ENCODE measurements at regions not wholly inside any gene's neighbourhood (a gene's known extent, or its start where the extent isn't known, plus 50 kb on each side); places are given as distances from the start of the nearest gene placed in this dataset.

DNA sequence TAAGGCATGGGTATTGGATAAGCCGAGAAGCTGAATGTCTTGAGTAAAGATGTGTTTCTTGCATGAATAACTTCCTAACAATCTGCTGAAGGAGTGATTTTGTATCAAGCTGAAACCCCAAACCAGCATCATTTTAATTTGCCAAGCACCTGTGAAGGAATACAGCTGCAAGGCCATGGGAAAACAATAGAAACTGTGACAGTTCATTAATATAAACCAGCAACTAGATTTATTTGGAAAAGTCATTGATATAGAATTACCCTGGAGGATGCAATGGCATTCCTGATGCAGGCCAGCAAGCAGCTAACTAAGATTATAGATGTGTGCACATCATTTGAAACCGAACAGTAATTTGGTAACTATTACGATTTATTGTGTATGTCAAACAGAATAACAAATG, 155.7 kb upstream of the TCF4 start:
- H3K9me3 ChIP-seq, result no peaks in the 10 kb centered on the region
- no peaks in the 10 kb centered on the region for H3K27me3 ChIP-seq
- DNase-seq, result no peak
- 84 to 86% methylated on average over 3 of the region's 3 CpGs for WGBS, 2 donors
- H3K36me3 ChIP-seq (ENCODE audit: low read depth, missing control alignments), result no peaks in the 10 kb centered on the region
- intact Hi-C loops (cut with DNase I; ENCODE audit: low total_unique reads), result no loop called here
- no peak overlapping the region for H3K4me3 ChIP-seq
- no peak for TF ChIP-seq POLR2A (IDR thresholded peaks at IDR 0.05)
- TF ChIP-seq, protein P1, sequence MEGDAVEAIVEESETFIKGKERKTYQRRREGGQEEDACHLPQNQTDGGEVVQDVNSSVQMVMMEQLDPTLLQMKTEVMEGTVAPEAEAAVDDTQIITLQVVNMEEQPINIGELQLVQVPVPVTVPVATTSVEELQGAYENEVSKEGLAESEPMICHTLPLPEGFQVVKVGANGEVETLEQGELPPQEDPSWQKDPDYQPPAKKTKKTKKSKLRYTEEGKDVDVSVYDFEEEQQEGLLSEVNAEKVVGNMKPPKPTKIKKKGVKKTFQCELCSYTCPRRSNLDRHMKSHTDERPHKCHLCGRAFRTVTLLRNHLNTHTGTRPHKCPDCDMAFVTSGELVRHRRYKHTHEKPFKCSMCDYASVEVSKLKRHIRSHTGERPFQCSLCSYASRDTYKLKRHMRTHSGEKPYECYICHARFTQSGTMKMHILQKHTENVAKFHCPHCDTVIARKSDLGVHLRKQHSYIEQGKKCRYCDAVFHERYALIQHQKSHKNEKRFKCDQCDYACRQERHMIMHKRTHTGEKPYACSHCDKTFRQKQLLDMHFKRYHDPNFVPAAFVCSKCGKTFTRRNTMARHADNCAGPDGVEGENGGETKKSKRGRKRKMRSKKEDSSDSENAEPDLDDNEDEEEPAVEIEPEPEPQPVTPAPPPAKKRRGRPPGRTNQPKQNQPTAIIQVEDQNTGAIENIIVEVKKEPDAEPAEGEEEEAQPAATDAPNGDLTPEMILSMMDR (IDR thresholded peaks at IDR 0.05), result no peak
- H3K27ac ChIP-seq, result no peak overlapping the region
- H3K4me1 ChIP-seq, result no peaks in the 10 kb centered on the region

DNA sequence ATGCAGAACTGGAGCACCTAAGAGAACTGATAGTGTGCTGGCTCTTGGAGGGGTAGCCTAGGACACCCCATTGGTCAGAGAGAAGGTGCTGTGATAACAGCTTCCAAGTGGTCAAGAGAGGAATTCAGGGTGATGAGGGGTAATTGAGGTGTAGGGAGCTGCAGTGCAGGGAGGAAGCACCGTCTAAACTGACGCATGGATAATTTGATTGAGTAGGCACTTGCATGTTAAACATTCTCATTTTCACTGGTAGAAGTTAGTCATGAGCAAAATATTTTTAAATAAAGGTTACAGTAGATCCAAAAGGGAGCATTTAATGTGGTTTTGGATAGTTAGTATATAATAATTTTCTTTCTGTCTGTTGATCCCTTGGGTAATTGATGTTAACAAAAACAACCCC, 155.1 kb upstream of the TCF4 start:
- TF ChIP-seq, protein P1 (IDR thresholded peaks at IDR 0.05), result no peak
- TF ChIP-seq POLR2A (IDR thresholded peaks at IDR 0.05), result no peak
- Histone ChIP-seq H3K27ac (no peak overlapping the region), H3K27me3 (no peaks in the 10 kb centered on the region), H3K4me1 (no peaks in the 10 kb centered on the region), H3K4me3 (no peak overlapping the region), H3K9me3 (no peaks in the 10 kb centered on the region), H3K36me3 (ENCODE audit: low read depth, missing control alignments) (no peaks in the 10 kb centered on the region)
- intact Hi-C loops (cut with DNase I; ENCODE audit: low total_unique reads), result no loop called here
- no peak for DNase-seq
- 86 to 87% methylated on average over 2 of the region's 2 CpGs for WGBS, 2 donors

DNA sequence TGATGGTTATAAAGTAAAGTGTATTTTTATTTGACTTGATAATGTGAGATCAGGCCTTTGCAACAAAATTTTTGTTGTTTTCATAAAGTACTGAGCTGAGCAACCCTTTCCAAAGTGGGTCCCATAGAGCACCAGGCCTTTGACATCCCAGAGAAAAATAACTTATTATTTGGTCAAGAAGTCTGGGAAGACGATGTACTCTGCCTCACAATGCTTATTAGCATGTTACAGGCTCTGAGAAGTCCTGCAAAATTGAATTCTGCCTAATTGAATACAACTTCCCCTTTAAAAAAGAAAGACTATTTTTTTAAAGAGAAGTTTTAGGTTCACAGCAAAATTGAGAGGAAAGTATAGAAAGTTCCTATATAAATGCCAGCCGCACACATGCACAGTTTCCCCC, 151.5 kb upstream of the TCF4 start:
- H3K36me3 ChIP-seq (ENCODE audit: low read depth, missing control alignments), result no peaks in the 10 kb centered on the region
- H3K9me3 ChIP-seq, result no peaks in the 10 kb centered on the region
- H3K27ac ChIP-seq, result no peak overlapping the region
- H3K27me3 ChIP-seq, result no peaks in the 10 kb centered on the region
- no peak for DNase-seq
- intact Hi-C loops (cut with DNase I; ENCODE audit: low total_unique reads), result no loop called here
- TF ChIP-seq, protein P1 (IDR thresholded peaks at IDR 0.05), result no peak
- TF ChIP-seq POLR2A (IDR thresholded peaks at IDR 0.05), result no peak
- 41% methylated on average over 2 of the region's 2 CpGs for WGBS, 2 donors
- no peak overlapping the region for H3K4me3 ChIP-seq
- no peaks in the 10 kb centered on the region for H3K4me1 ChIP-seq

DNA sequence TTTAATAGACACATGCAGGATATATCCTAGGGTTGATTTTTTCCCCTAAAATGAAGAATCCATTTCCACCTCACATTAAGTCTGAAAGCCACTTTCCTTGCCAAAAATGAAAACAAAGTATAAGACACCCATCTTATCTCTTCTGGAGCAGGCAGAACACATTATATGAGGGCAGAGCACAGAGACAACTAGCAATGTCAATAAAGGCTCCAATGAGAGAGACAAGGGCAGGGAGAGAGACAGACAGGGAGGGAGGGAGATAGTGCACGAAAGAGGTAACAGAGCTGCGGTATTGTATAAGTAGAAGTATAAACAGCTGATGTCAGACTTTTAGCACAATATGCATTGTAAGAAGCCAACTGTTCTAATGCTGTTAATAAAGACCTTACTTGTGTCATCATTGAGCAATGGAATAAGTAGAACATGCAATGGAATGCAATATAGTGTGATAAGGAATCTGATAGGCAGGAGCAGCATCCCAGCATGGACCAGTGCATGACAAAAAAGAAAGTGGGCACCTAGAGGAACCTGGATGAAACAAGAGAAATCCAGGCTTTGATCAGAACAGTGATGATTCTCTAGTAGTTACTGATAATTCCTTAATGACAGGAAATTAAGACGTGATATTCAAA, 150.6 kb upstream of the TCF4 start:
- H3K27me3 ChIP-seq, result no peaks in the 10 kb centered on the region
- H3K4me3 ChIP-seq, result no peak overlapping the region
- DNase-seq, result no peak
- H3K36me3 ChIP-seq (ENCODE audit: low read depth, missing control alignments), result no peaks in the 10 kb centered on the region
- H3K27ac ChIP-seq, result no peak overlapping the region
- H3K4me1 ChIP-seq, result no peaks in the 10 kb centered on the region
- WGBS, 2 donors, result 73 to 87% methylated on average over 3 of the region's 3 CpGs
- intact Hi-C loops (cut with DNase I; ENCODE audit: low total_unique reads), result no loop called here
- no peak for TF ChIP-seq POLR2A (IDR thresholded peaks at IDR 0.05)
- TF ChIP-seq, protein P1 (IDR thresholded peaks at IDR 0.05), result no peak
- H3K9me3 ChIP-seq, result no peaks in the 10 kb centered on the region

DNA sequence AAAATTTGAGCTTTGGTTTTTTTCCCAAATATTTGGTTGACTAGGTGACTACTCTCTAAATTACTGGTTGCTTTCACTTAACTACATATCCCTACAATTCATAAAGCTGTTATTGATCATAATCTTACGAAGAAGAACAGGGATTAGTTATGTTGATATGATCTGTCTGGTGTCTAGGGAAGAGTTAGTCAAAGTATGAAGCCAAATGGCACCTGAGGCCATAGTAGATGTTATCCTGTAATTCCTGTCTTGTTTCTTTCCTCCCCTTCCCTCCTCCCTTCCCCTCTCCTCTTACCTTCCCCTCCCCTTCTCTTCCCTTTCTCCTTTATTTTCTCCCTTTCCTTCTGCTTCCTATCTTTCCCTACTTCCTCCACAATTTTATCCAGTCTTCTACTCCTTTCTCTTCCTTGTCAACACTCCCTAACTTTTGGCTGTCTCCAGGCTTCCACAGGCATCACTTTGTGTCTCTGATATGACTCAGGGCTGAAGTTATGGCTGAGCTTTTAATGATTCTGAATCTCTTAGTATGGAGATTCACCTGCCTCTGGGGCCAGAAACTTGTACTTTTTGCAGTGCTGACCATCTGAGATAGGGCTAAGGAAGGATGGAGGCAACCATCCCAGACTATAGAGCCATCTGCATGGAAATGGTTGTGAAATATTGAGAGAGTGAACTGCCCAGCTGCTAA, 149.9 kb upstream of the TCF4 start:
- DNase-seq, result no peak
- no peaks in the 10 kb centered on the region for H3K9me3 ChIP-seq
- no peak overlapping the region for H3K4me3 ChIP-seq
- H3K27ac ChIP-seq, result no peak overlapping the region
- TF ChIP-seq POLR2A (IDR thresholded peaks at IDR 0.05), result no peak
- TF ChIP-seq, protein P1 (IDR thresholded peaks at IDR 0.05), result no peak
- WGBS, 2 donors, result 92 to 96% methylated on average over 1 of the region's 1 CpG
- no peaks in the 10 kb centered on the region for H3K27me3 ChIP-seq
- intact Hi-C loops (cut with DNase I; ENCODE audit: low total_unique reads), result no loop called here
- H3K36me3 ChIP-seq (ENCODE audit: low read depth, missing control alignments), result no peaks in the 10 kb centered on the region
- H3K4me1 ChIP-seq, result no peaks in the 10 kb centered on the region
